ENCODE measurements at regions not wholly inside any gene's neighbourhood (a gene's known extent, or its start where the extent isn't known, plus 50 kb on each side); places are given as distances from the start of the nearest gene placed in this dataset.

GRCh38 chr5:85741972-85742371 lies 875.8 kb upstream of the COX7C start:
- no peaks in the 10 kb centered on the region for H3K27me3 ChIP-seq
- no peak overlapping the region for H3K27ac ChIP-seq
- H2AFZ ChIP-seq (replicated peaks): no peak overlapping the region
- H3K4me2 ChIP-seq: no peak overlapping the region
- H3K27ac Mint-ChIP-seq: no peak overlapping the region
- no peak overlapping the region for H3K4me3 ChIP-seq
- no peaks in the 10 kb centered on the region for H3K4me1 ChIP-seq
- H3K36me3 Mint-ChIP-seq: no peaks in the 10 kb centered on the region
- H4K20me1 ChIP-seq (ENCODE audit: low read depth): no peaks in the 10 kb centered on the region
- no peak overlapping the region for H3K4me3 Mint-ChIP-seq
- no peak for DNase-seq (ENCODE audit: low spot score)
- H3K9ac ChIP-seq: no peak overlapping the region
- peaks cover 6% of the 10 kb centered on the region for H3K9me3 Mint-ChIP-seq
- H3K79me2 ChIP-seq (ENCODE audit: low read depth): no peaks in the 10 kb centered on the region
- H3K4me1 Mint-ChIP-seq: no peaks in the 10 kb centered on the region
- H3K36me3 ChIP-seq: no peaks in the 10 kb centered on the region
- H3K9me3 ChIP-seq (ENCODE audit: low read depth): no peaks in the 10 kb centered on the region
- TF ChIP-seq EZH2phosphoT487 (IDR thresholded peaks at IDR 0.05): no peak
- TF ChIP-seq CTCF (IDR thresholded peaks at IDR 0.05): no peak
- TF ChIP-seq EZH2 (IDR thresholded peaks at IDR 0.05): no peak
- H3F3A ChIP-seq (ENCODE audit: low read depth): no peaks in the 10 kb centered on the region
- no peaks in the 10 kb centered on the region for H3K27me3 Mint-ChIP-seq (ENCODE audit: insufficient read depth, low read depth)

GRCh38 chr5:85760519-85760918 lies 857.2 kb upstream of the COX7C start:
- Mint-ChIP-seq H3K27ac (no peak overlapping the region), H3K36me3 (no peaks in the 10 kb centered on the region), H3K4me1 (no peaks in the 10 kb centered on the region), H3K9me3 (no peaks in the 10 kb centered on the region), H3K27me3 (ENCODE audit: insufficient read depth, low read depth) (no peaks in the 10 kb centered on the region), H3K4me3 (no peak overlapping the region)
- Histone ChIP-seq H2AFZ (replicated peaks) (peak overlapping the region; percentile 96), H3K27me3 (no peaks in the 10 kb centered on the region), H3K36me3 (no peaks in the 10 kb centered on the region), H3F3A (ENCODE audit: low read depth) (no peaks in the 10 kb centered on the region), H4K20me1 (ENCODE audit: low read depth) (no peaks in the 10 kb centered on the region), H3K4me3 (no peak overlapping the region), H3K9ac (no peak overlapping the region), H3K27ac (no peak overlapping the region), H3K4me1 (no peaks in the 10 kb centered on the region), H3K4me2 (no peak overlapping the region), H3K9me3 (ENCODE audit: low read depth) (no peaks in the 10 kb centered on the region), H3K79me2 (ENCODE audit: low read depth) (no peaks in the 10 kb centered on the region)
- TF ChIP-seq EZH2phosphoT487 (IDR thresholded peaks at IDR 0.05) (no peak), CTCF (IDR thresholded peaks at IDR 0.05) (no peak), EZH2 (IDR thresholded peaks at IDR 0.05) (no peak)
- no peak for DNase-seq (ENCODE audit: low spot score)

- H3K4me1 Mint-ChIP-seq: no peaks in the 10 kb centered on the region
- Histone ChIP-seq H3K9me3 (ENCODE audit: low read depth) (peaks cover 5% of the 10 kb centered on the region), H3K27me3 (no peaks in the 10 kb centered on the region), H4K20me1 (ENCODE audit: low read depth) (no peaks in the 10 kb centered on the region), H3K27ac (no peak overlapping the region), H3K36me3 (no peaks in the 10 kb centered on the region), H2AFZ (replicated peaks) (no peak overlapping the region), H3K4me1 (no peaks in the 10 kb centered on the region), H3F3A (ENCODE audit: low read depth) (no peaks in the 10 kb centered on the region), H3K4me2 (no peak overlapping the region), H3K9ac (no peak overlapping the region), H3K4me3 (no peak overlapping the region), H3K79me2 (ENCODE audit: low read depth) (no peaks in the 10 kb centered on the region)
- TF ChIP-seq EZH2phosphoT487 (IDR thresholded peaks at IDR 0.05): no peak
- no peak for TF ChIP-seq CTCF (IDR thresholded peaks at IDR 0.05)
- no peak for TF ChIP-seq EZH2 (IDR thresholded peaks at IDR 0.05)
- H3K27me3 Mint-ChIP-seq (ENCODE audit: insufficient read depth, low read depth): no peaks in the 10 kb centered on the region
- H3K27ac Mint-ChIP-seq: no peak overlapping the region
- no peak overlapping the region for H3K4me3 Mint-ChIP-seq
- H3K9me3 Mint-ChIP-seq: peaks cover 10% of the 10 kb centered on the region
- H3K36me3 Mint-ChIP-seq: peaks cover 1% of the 10 kb centered on the region
- no peak for DNase-seq (ENCODE audit: low spot score)
Observed at GRCh38 chr5:85769347-85769746, 848.4 kb upstream of the COX7C start.

DNA sequence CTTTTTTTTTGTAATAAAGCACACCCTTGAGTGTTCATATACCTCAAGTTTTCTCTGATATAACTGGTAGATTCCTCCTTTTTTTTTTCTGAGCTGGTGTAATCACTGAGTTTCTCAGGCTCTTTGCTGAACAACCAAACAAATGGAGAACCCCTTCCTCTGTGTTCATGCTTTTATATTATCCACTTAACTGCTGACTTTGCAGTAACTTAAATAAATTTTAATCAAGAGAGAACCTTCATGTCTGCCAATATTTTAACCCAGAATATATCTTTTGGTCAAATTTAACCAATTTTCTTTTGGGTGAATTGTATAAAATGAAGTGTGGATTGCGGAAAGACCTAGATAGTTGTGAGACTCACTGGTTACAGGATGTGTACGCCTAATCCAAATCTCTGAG lies 833.0 kb upstream of the COX7C start:
- H3K27ac Mint-ChIP-seq: no peak overlapping the region

More for the DNA sequence above, 833.0 kb upstream of the COX7C start:
- no peaks in the 10 kb centered on the region for H3K79me2 ChIP-seq (ENCODE audit: low read depth)
- H4K20me1 ChIP-seq (ENCODE audit: low read depth): no peaks in the 10 kb centered on the region
- no peak overlapping the region for H3K4me3 Mint-ChIP-seq
- H3K36me3 ChIP-seq: no peaks in the 10 kb centered on the region
- no peak overlapping the region for H3K4me2 ChIP-seq
- TF ChIP-seq EZH2 (IDR thresholded peaks at IDR 0.05) (no peak), EZH2phosphoT487 (IDR thresholded peaks at IDR 0.05) (no peak), CTCF (IDR thresholded peaks at IDR 0.05) (no peak)
- H3K4me1 Mint-ChIP-seq: no peaks in the 10 kb centered on the region
- no peaks in the 10 kb centered on the region for H3K27me3 ChIP-seq
- no peaks in the 10 kb centered on the region for H3K36me3 Mint-ChIP-seq
- H3K9me3 ChIP-seq (ENCODE audit: low read depth): no peaks in the 10 kb centered on the region
- H3K4me1 ChIP-seq: no peaks in the 10 kb centered on the region
- no peaks in the 10 kb centered on the region for H3K27me3 Mint-ChIP-seq (ENCODE audit: insufficient read depth, low read depth)
- H3K9ac ChIP-seq: no peak overlapping the region
- H3K27ac ChIP-seq: no peak overlapping the region
- no peak for DNase-seq (ENCODE audit: low spot score)
- H3K4me3 ChIP-seq: no peak overlapping the region
- no peaks in the 10 kb centered on the region for H3F3A ChIP-seq (ENCODE audit: low read depth)
- H2AFZ ChIP-seq (replicated peaks): peak overlapping the region; percentile 21
- H3K9me3 Mint-ChIP-seq: no peaks in the 10 kb centered on the region

Data from neural progenitor cell (in vitro differentiated cells).